ENCODE measurements at regions not wholly inside any gene's neighbourhood (a gene's known extent, or its start where the extent isn't known, plus 50 kb on each side); places are given as distances from the start of the nearest gene placed in this dataset.

- no peak overlapping the region for H3K4me3 ChIP-seq (ENCODE audit: low read length)
- DNase-seq (ENCODE audit: low read depth) = no peak
- no peak for TF ChIP-seq CTCF (IDR thresholded peaks at IDR 0.05; ENCODE audit: insufficient read depth, low read depth, low read length, missing control alignments)
Observed at GRCh38 chr12:126700096-126700495, 1566.9 kb upstream of the TMEM132C start.

- no peak overlapping the region for H3K4me3 ChIP-seq (ENCODE audit: low read length)
- TF ChIP-seq CTCF (IDR thresholded peaks at IDR 0.05; ENCODE audit: insufficient read depth, low read depth, low read length, missing control alignments) = no peak
- DNase-seq (ENCODE audit: low read depth) = no peak
Observed at GRCh38 chr12:126704609-126705008, 1562.4 kb upstream of the TMEM132C start.

- DNase-seq (ENCODE audit: low read depth) = no peak
- no peak for TF ChIP-seq CTCF (IDR thresholded peaks at IDR 0.05; ENCODE audit: insufficient read depth, low read depth, low read length, missing control alignments)
- H3K4me3 ChIP-seq (ENCODE audit: low read length) = no peak overlapping the region
Observed at GRCh38 chr12:126706300-126706699, 1560.7 kb upstream of the TMEM132C start.

GRCh38 chr12:126708492-126708896, 1558.5 kb upstream of the TMEM132C start:
- no peak for DNase-seq (ENCODE audit: low read depth)
- TF ChIP-seq CTCF (IDR thresholded peaks at IDR 0.05; ENCODE audit: insufficient read depth, low read depth, low read length, missing control alignments) = no peak
- no peak overlapping the region for H3K4me3 ChIP-seq (ENCODE audit: low read length)

GRCh38 chr12:126718365-126718764, 1548.6 kb upstream of the TMEM132C start:
- no peak overlapping the region for H3K4me3 ChIP-seq (ENCODE audit: low read length)
- DNase-seq (ENCODE audit: low read depth) = no peak
- TF ChIP-seq CTCF (IDR thresholded peaks at IDR 0.05; ENCODE audit: insufficient read depth, low read depth, low read length, missing control alignments) = no peak

- TF ChIP-seq CTCF (IDR thresholded peaks at IDR 0.05; ENCODE audit: insufficient read depth, low read depth, low read length, missing control alignments) = no peak
- no peak for DNase-seq (ENCODE audit: low read depth)
- no peak overlapping the region for H3K4me3 ChIP-seq (ENCODE audit: low read length)
Observed at GRCh38 chr12:126719912-126720705, 1546.9 kb upstream of the TMEM132C start.

All from epithelial cell of esophagus (primary cell).